HEK293T (cell line): ENCODE measurements at regions not wholly inside any gene's neighbourhood (a gene's known extent, or its start where the extent isn't known, plus 50 kb on each side); places are given as distances from the start of the nearest gene placed in this dataset.

Experiments
- CTCF ChIA-PET: fragments of 350-600 bp; formaldehyde crosslinking; extraction: SDS; loops from one replicate; lab custom pipeline; 2021; ENCODE audit warnings: antibody characterized with exemption, inconsistent platforms; lab: Yijun Ruan, JAX
- POLR2A ChIA-PET: fragments of 350-600 bp; formaldehyde crosslinking; extraction: SDS; loops from one replicate; lab custom pipeline; 2020; ENCODE audit warnings: antibody characterized with exemption, inconsistent platforms; lab: Yijun Ruan, JAX
- DNase-seq: peaks from one replicate; pipeline ENCODE4 v3.0.0; 2012; ENCODE audit warnings: mixed read lengths; ENCODE audit errors: extremely low spot score
- ARNT ChIP-seq: fragments of 450-650 bp; IDR thresholded peaks from 2 replicates; pipeline ENCODE4 v1.6.1; 2017; ENCODE audit warnings: mild to moderate bottlenecking
- BHLHE40 ChIP-seq: fragments of 450-650 bp; IDR thresholded peaks from 2 replicates; pipeline ENCODE4 v1.6.1; 2016; ENCODE audit warnings: mild to moderate bottlenecking, moderate library complexity, borderline replicate concordance
- CTBP1 ChIP-seq: fragments of 450-650 bp; IDR thresholded peaks from 2 replicates; pipeline ENCODE4 v1.6.1; 2016; ENCODE audit warnings: borderline replicate concordance
- ELF4 ChIP-seq: fragments of 450-650 bp; IDR thresholded peaks from 2 replicates; pipeline ENCODE4 v1.6.1; 2017; ENCODE audit warnings: antibody characterized with exemption
- FOXA1 ChIP-seq: fragments of 450-650 bp; IDR thresholded peaks from 2 replicates; pipeline ENCODE4 v1.6.1; 2016; ENCODE audit warnings: mild to moderate bottlenecking
- FOXK2 ChIP-seq: fragments of 450-650 bp; IDR thresholded peaks from 2 replicates; pipeline ENCODE4 v1.6.1; 2016; ENCODE audit warnings: mild to moderate bottlenecking
- FOXM1 ChIP-seq: fragments of 450-650 bp; IDR thresholded peaks from 2 replicates; pipeline ENCODE4 v1.6.1; 2017; ENCODE audit warnings: mild to moderate bottlenecking, borderline replicate concordance
- HDGF ChIP-seq: fragments of 450-650 bp; IDR thresholded peaks from 2 replicates; pipeline ENCODE4 v1.6.1; 2017; ENCODE audit warnings: antibody characterized with exemption, borderline replicate concordance
- L3MBTL2 ChIP-seq: fragments of 450-650 bp; conservative IDR thresholded peaks from 2 replicates; pipeline ENCODE4 v1.6.1; 2016; ENCODE audit warnings: mild to moderate bottlenecking
- LEF1 ChIP-seq: fragments of 450-650 bp; IDR thresholded peaks from 2 replicates; pipeline ENCODE4 v1.6.1; 2017; ENCODE audit warnings: mild to moderate bottlenecking, borderline replicate concordance
- NFRKB ChIP-seq: fragments of 450-650 bp; IDR thresholded peaks from 2 replicates; pipeline ENCODE4 v1.6.1; 2016; ENCODE audit warnings: mild to moderate bottlenecking, moderate library complexity
- PKNOX1 ChIP-seq: fragments of 450-650 bp; IDR thresholded peaks from 2 replicates; pipeline ENCODE4 v1.6.1; 2016
- SP1 ChIP-seq: fragments of 450-650 bp; IDR thresholded peaks from 2 replicates; pipeline ENCODE4 v1.6.1; 2017
- SUZ12 ChIP-seq: fragments of 450-650 bp; IDR thresholded peaks from 2 replicates; pipeline ENCODE4 v1.6.1; 2016; ENCODE audit warnings: mild to moderate bottlenecking
- TARDBP ChIP-seq: fragments of 450-650 bp; IDR thresholded peaks from 2 replicates; pipeline ENCODE4 v1.6.1; 2016
- ZNF384 ChIP-seq: fragments of 450-650 bp; IDR thresholded peaks from 2 replicates; pipeline ENCODE4 v1.6.1; 2016

- ChIA-PET POLR2A (no interaction called here), CTCF (no interaction called here)
- DNase-seq = no peak
- no peak for TF ChIP-seq FOXA1
- TF ChIP-seq ELF4 = no peak
- TF ChIP-seq CTBP1 = no peak
- TF ChIP-seq LEF1 = no peak
- no peak for TF ChIP-seq FOXK2
- TF ChIP-seq FOXM1 = no peak
- no peak for TF ChIP-seq ZNF384
- no peak for TF ChIP-seq TARDBP
These were observed 88.3 kb upstream of the MBOAT2 start for GRCh38 chr2:9091811-9092210.

GRCh38 chr2:9089831-9090230, 86.3 kb upstream of the MBOAT2 start:
- TF ChIP-seq FOXA1 = no peak
- no peak for TF ChIP-seq ZNF384
- no peak for TF ChIP-seq FOXM1
- TF ChIP-seq LEF1 = no peak
- no peak for TF ChIP-seq CTBP1
- TF ChIP-seq NFRKB = no peak
- TF ChIP-seq L3MBTL2 = no peak
- TF ChIP-seq ELF4 = no peak
- TF ChIP-seq ARNT = no peak
- no peak for TF ChIP-seq PKNOX1
- no peak for TF ChIP-seq BHLHE40
- no peak for TF ChIP-seq SP1
- TF ChIP-seq HDGF = no peak
- no peak for TF ChIP-seq FOXK2
- no peak for TF ChIP-seq SUZ12
- TF ChIP-seq TARDBP = no peak
- POLR2A ChIA-PET = no interaction called here
- no peak for DNase-seq
- CTCF ChIA-PET = no interaction called here

- ChIA-PET CTCF (interaction anchor here (0.6 to 0.7 kb wide), 4 partner anchors 182 to 461 kb away, joined by 3 read pairs; no protein-coding TSS in a partner anchor), POLR2A (no interaction called here)
- DNase-seq = no peak
- TF ChIP-seq SUZ12 (no peak), LEF1 (no peak), TARDBP (no peak), ELF4 (no peak), SP1 (no peak), HDGF (no peak), L3MBTL2 (no peak), FOXA1 (no peak), NFRKB (no peak), PKNOX1 (no peak), BHLHE40 (no peak), ARNT (no peak), FOXM1 (no peak), ZNF384 (no peak), CTBP1 (no peak), FOXK2 (no peak)
These were observed 83.7 kb upstream of the MBOAT2 start for GRCh38 chr2:9087121-9087681.

GRCh38 chr2:9086465-9086864, 83.0 kb upstream of the MBOAT2 start:
- TF ChIP-seq CTBP1 = no peak
- no peak for DNase-seq
- ChIA-PET POLR2A (no interaction called here), CTCF (interaction anchor here (0.6 to 0.7 kb wide), 3 partner anchors 250 to 462 kb away, joined by 3 read pairs; no protein-coding TSS in a partner anchor)

GRCh38 chr2:9085353-9085752, 81.9 kb upstream of the MBOAT2 start:
- ChIA-PET CTCF (no interaction called here), POLR2A (no interaction called here)

GRCh38 chr2:9083287-9083686, 79.8 kb upstream of the MBOAT2 start:
- ChIA-PET POLR2A (no interaction called here), CTCF (no interaction called here)
- TF ChIP-seq HDGF (no peak), NFRKB (no peak), BHLHE40 (no peak), ARNT (no peak), ZNF384 (no peak), TARDBP (no peak), CTBP1 (no peak), FOXK2 (no peak), ELF4 (no peak), L3MBTL2 (no peak), SP1 (no peak), LEF1 (no peak), PKNOX1 (no peak), FOXM1 (no peak), FOXA1 (no peak), SUZ12 (no peak)
- DNase-seq = no peak

More at GRCh38 chr2:9085353-9085752, 81.9 kb upstream of the MBOAT2 start:
- TF ChIP-seq PKNOX1 (no peak), ARNT (no peak), ELF4 (no peak), FOXK2 (no peak), LEF1 (no peak), BHLHE40 (no peak), FOXM1 (no peak)
- no peak for DNase-seq
